HG03280 (cell line): ENCODE measurements at regions not wholly inside any gene's neighbourhood (a gene's known extent, or its start where the extent isn't known, plus 50 kb on each side); places are given as distances from the start of the nearest gene placed in this dataset.
"Not testable (repeated sequence)": the region's sequence is repeated elsewhere in the genome, so short reads cannot be mapped to it uniquely, and the experiment has no call there.

ENCODE experiments used
- ATAC-seq: cut with Tn5 transposase; IDR thresholded peaks from one replicate; pipeline ENCODE4 v1.9.1; 2021; ENCODE audit warnings: mild to moderate bottlenecking, moderate library complexity; ENCODE audit not compliant: unreplicated experiment

GRCh38 chr11:80987171-80987570, 1546.3 kb upstream of the TENM4 start:
- ATAC-seq, result no peak

GRCh38 chr11:80986421-80987074, 1545.7 kb upstream of the TENM4 start:
- no peak for ATAC-seq

DNA sequence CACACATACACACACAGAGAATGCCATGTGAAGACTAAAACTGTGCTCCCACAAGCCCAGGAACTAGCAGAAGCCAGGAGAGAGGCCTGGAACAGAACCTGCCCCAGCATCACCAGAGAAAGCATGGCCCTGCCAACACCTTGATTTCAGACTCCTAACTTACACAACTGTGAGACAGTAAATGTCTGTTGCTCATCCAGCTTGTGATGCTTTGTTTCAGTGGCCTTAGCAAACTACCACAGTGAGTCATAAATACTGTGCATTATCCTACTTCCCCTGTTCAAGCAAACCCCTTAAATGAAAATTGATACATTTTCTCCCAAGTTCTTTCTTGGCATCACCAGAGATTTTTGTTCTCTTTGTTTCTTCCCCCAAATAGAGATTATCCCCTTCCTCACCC, 1539.4 kb upstream of the TENM4 start:
- ATAC-seq, result no peak

- no peak for ATAC-seq
Measured at GRCh38 chr11:80973786-80974185, 1533.0 kb upstream of the TENM4 start.

GRCh38 chr11:80970037-80970436, 1529.2 kb upstream of the TENM4 start:
- no peak for ATAC-seq

- no peak for ATAC-seq
Measured at GRCh38 chr11:80967649-80968048, 1526.8 kb upstream of the TENM4 start.

- no peak for ATAC-seq
Measured at GRCh38 chr11:80960381-80961029, 1519.7 kb upstream of the TENM4 start.

- ATAC-seq, result no peak
Measured at GRCh38 chr11:80959751-80960150, 1518.9 kb upstream of the TENM4 start.

DNA sequence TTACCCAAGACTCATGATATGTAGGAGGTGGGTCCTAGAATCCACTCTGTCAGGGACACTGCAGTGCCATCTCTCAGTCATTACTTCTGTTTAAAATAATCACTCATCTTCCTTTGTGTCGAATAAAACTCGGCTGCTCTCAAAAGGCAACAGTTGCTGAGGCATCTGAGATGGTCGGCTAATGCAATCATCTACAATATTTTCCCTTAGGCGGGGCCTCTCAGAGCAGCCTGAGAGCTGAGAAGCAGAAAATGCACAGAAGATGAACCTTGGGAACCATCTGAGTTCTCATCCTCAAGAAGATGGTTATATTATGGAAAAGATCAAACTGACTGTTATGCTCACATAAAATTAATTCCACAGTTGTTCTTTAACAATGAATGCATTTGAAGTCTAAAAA, 1518.2 kb upstream of the TENM4 start:
- ATAC-seq, result no peak

DNA sequence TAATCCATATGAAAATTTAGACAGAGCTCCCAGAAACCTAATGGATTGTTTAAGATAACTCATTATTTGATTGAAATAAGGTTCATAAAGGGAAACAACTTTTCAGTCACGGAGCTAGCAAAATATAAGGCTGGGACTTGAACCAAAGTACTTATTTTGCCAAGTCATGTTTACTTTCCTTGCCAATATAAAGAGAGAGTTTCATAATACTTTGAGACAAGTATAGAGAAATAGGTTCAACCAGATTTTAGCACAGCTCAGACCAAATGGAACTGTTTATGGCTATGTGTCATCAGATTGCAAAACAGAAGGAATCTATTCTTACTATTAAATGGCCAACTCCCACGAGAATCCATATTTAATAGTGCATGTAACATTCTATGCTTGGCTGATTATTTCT, 1517.5 kb upstream of the TENM4 start:
- ATAC-seq, result no peak

DNA sequence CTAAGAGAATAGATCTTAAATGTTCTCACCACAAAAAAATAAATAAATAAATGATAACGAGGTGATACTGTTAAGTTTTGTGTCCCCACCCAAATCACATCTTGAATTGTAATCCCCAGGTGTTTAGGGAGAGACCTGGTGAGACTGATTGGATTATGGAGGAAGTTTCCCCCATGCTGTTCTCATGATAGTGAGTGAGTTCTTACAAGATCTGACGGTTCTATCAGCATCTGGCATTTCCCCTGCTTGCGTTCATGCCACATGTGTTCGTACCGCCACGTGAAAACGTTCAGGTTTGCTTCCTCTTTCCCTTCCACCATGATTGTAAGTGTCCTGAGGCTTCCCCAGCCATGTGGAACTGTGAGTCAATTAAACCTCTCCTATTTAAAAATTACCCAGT, 1514.8 kb upstream of the TENM4 start:
- ATAC-seq, result no peak

DNA sequence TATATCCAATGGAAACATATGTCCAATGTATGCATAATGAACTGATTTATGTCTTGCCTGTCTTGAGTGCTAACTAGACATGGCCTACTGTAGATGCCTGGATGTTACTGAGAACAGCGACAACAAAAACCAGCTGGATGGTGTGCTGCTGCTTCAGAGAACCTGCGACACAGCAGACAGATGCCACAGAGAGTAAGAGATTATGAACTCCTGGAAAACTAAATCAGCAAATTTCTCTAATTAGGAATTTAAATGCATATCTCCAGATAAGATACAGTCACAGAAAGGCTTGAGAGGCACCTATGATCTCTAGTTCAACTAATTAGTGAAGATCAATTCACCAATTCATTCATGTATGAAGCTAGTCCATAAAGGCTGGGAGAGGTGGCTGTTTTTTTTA, 1508.0 kb upstream of the TENM4 start:
- ATAC-seq, result no peak

- no peak for ATAC-seq
Measured at GRCh38 chr11:80944758-80945157, 1503.9 kb upstream of the TENM4 start.

GRCh38 chr11:80943226-80943625, 1502.4 kb upstream of the TENM4 start:
- no peak for ATAC-seq

DNA sequence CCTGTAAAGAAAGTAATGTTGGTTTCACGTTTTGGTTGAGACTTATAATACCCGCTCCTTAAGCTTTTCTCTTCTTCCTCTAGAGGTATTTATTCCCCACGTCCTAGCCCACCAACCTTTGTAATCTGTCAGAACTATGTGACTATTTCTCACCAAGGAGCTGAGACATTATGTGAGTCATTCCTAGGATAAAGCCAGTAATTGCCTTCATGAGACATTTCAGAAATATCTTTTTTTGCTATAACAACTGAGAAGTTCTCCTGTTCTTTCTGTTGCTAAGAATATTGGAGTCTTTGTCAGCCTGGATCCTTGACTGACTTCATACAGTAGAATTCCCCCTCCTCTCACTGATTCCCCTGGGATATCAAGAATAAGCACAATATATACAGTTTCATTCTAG, 1497.0 kb upstream of the TENM4 start:
- no peak for ATAC-seq

DNA sequence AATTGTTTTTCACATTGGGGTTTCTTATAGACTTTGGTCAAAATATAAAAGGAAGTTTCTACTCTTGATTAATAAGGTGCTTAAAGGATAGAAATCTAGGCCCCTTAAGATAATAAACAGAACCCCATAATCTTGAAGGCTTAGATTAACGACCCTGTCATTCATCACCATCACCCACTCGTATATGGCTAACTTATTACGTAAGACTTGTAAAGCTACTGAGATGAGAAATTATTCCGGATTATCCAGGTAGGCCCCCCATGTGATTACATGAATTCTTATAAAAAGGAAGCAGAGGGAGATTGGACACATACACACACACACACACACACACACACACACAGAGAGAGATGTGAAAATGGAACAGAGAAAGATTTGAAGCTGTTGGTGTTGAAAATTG, 1489.2 kb upstream of the TENM4 start:
- ATAC-seq, result no peak

- ATAC-seq, result no peak
Measured at GRCh38 chr11:80929031-80929805, 1488.4 kb upstream of the TENM4 start.

- ATAC-seq, result no peak
Measured at GRCh38 chr11:80925321-80925720, 1484.5 kb upstream of the TENM4 start.

- not testable (repeated sequence) for ATAC-seq
Measured at GRCh38 chr11:80921310-80921709, 1480.5 kb upstream of the TENM4 start.

GRCh38 chr11:80916173-80916798, 1475.5 kb upstream of the TENM4 start:
- ATAC-seq, result no peak

DNA sequence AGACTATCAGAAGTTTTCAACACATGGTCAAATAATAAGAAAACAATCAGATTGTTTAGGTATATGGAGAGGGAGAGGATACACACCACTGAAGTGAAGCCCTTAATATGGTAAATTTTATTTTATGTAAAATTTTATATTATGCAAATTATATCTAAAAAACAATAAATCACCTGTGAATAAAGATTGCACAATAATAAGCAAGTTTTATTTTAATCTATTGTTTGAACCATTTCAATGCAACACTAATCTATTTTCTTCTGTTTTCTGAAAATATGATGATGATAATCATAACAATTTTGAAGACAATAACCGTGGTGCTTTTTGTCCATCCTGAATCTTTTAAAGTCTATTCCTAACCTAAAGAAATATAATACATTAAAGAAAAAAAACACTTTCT, 1473.5 kb upstream of the TENM4 start:
- no peak for ATAC-seq

GRCh38 chr11:80911666-80912065, 1470.8 kb upstream of the TENM4 start:
- no peak for ATAC-seq
